Type B pancreatic cell (in vitro differentiated cells): ENCODE measurements at regions not wholly inside any gene's neighbourhood (a gene's known extent, or its start where the extent isn't known, plus 50 kb on each side); places are given as distances from the start of the nearest gene placed in this dataset.
A peak's percentile ranks its signal among the peaks of the same experiment; 100 is the strongest.

Experiments
- DNase-seq: peaks from one replicate; pipeline ENCODE4 v3.0.0; 2021; ENCODE audit warnings: mixed read lengths; ENCODE audit not compliant: unreplicated experiment; ENCODE audit errors: extremely low spot score
- H3K27ac Mint-ChIP-seq: 2 replicates; pipeline ENCODE4 v1.8.0; 2021; ENCODE audit warnings: mild to moderate bottlenecking, mixed read lengths
- H3K27me3 Mint-ChIP-seq: 2 replicates; pipeline ENCODE4 v1.8.0; 2021; ENCODE audit warnings: mixed read lengths
- H3K36me3 Mint-ChIP-seq: 2 replicates; pipeline ENCODE4 v1.8.0; 2021; ENCODE audit warnings: mixed read lengths
- H3K4me1 Mint-ChIP-seq: one replicate; pipeline ENCODE4 v1.8.0; 2021; ENCODE audit warnings: mixed read lengths; ENCODE audit not compliant: unreplicated experiment
- H3K4me3 Mint-ChIP-seq: 2 replicates; pipeline ENCODE4 v1.8.0; 2021; ENCODE audit warnings: mild to moderate bottlenecking, mixed read lengths
- H3K9me3 Mint-ChIP-seq: 2 replicates; pipeline ENCODE4 v1.8.0; 2021; ENCODE audit warnings: mixed read lengths
- CTCF ChIP-seq: fragments of 200-600 bp; sonication (generic); conservative IDR thresholded peaks from 2 replicates; pipeline ENCODE4 v1.5.0; 2021; ENCODE audit warnings: antibody characterized with exemption, mild to moderate bottlenecking

- Mint-ChIP-seq H3K4me3 (no peak overlapping the region), H3K36me3 (no peaks in the 10 kb centered on the region), H3K27me3 (peaks cover 17% of the 10 kb centered on the region), H3K4me1 (peaks cover 42% of the 10 kb centered on the region), H3K9me3 (no peaks in the 10 kb centered on the region), H3K27ac (no peak overlapping the region)
- no peak for DNase-seq
- TF ChIP-seq CTCF = no peak
Measured at GRCh38 chr20:48288930-48289507, 503.7 kb upstream of the SULF2 start.

- no peak for TF ChIP-seq CTCF
- H3K27ac Mint-ChIP-seq = no peak overlapping the region
- DNase-seq = no peak
- peaks cover 44% of the 10 kb centered on the region for H3K4me1 Mint-ChIP-seq
- H3K36me3 Mint-ChIP-seq = no peaks in the 10 kb centered on the region
- no peak overlapping the region for H3K4me3 Mint-ChIP-seq
- no peaks in the 10 kb centered on the region for H3K9me3 Mint-ChIP-seq
- peaks cover 15% of the 10 kb centered on the region for H3K27me3 Mint-ChIP-seq
Measured at GRCh38 chr20:48287552-48288170, 502.4 kb upstream of the SULF2 start.

GRCh38 chr20:48287021-48287494 lies 501.8 kb upstream of the SULF2 start:
- no peak for DNase-seq
- no peak for TF ChIP-seq CTCF
- H3K9me3 Mint-ChIP-seq = no peaks in the 10 kb centered on the region
- H3K36me3 Mint-ChIP-seq = no peaks in the 10 kb centered on the region
- H3K27me3 Mint-ChIP-seq = peaks cover 15% of the 10 kb centered on the region
- no peak overlapping the region for H3K4me3 Mint-ChIP-seq
- H3K27ac Mint-ChIP-seq = no peak overlapping the region
- peaks cover 45% of the 10 kb centered on the region for H3K4me1 Mint-ChIP-seq

GRCh38 chr20:48286601-48287000 lies 501.3 kb upstream of the SULF2 start:
- no peak for TF ChIP-seq CTCF
- Mint-ChIP-seq H3K27ac (no peak overlapping the region), H3K4me1 (peaks cover 49% of the 10 kb centered on the region), H3K4me3 (no peak overlapping the region), H3K9me3 (no peaks in the 10 kb centered on the region), H3K27me3 (peaks cover 15% of the 10 kb centered on the region), H3K36me3 (no peaks in the 10 kb centered on the region)
- no peak for DNase-seq

GRCh38 chr20:48285656-48286055 lies 500.4 kb upstream of the SULF2 start:
- no peak for TF ChIP-seq CTCF
- Mint-ChIP-seq H3K27ac (no peak overlapping the region), H3K4me1 (peaks cover 52% of the 10 kb centered on the region), H3K36me3 (no peaks in the 10 kb centered on the region), H3K9me3 (no peaks in the 10 kb centered on the region), H3K4me3 (peak overlapping the region; percentile 10), H3K27me3 (peaks cover 12% of the 10 kb centered on the region)
- no peak for DNase-seq
